Epidermal melanocyte (primary cell): ENCODE measurements at regions not wholly inside any gene's neighbourhood (a gene's known extent, or its start where the extent isn't known, plus 50 kb on each side); places are given as distances from the start of the nearest gene placed in this dataset.
"Not testable (repeated sequence)": the region's sequence is repeated elsewhere in the genome, so short reads cannot be mapped to it uniquely, and the experiment has no call there.

Experiments
- DNase-seq: peaks from one replicate; pipeline ENCODE4 v3.0.0; 2011; ENCODE audit warnings: low spot score; ENCODE audit not compliant: insufficient read length

GRCh38 chr12:72863671-72864070, 591.5 kb downstream of the TRHDE start:
- DNase-seq = no peak

- DNase-seq = no peak
These were observed 593.8 kb downstream of the TRHDE start for GRCh38 chr12:72865921-72866320.

GRCh38 chr12:72869024-72869423, 596.9 kb downstream of the TRHDE start:
- DNase-seq = no peak

DNA sequence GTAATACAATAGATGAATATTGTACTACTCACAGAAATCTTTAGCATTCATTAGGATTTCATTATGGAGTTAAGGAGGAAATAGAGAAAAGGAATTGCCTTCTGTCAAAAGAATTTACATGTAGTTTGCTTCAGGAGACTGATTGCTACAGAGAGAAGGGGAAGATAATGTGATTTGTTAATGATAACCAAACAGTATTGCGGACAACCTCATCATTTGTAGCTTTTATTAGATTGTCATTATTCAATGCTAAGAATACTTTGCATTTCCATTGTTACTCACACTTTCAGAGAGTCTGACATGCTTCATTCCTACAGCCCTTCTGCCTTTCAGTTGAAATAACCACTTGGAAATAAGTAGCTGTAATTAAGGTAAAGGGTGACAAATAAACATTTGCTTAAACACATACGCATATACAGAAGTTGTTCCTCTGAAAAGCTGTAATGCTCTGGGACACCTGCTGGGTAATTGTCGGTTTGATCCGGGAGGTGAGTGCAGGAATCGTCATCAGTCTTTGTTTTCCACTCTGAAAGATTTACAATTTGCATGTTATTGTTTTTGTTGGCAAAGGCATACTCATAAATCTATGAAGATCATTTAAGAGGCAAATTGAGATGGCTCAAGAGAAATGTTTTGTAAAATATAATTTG, 600.2 kb downstream of the TRHDE start:
- no peak for DNase-seq

- DNase-seq = no peak
These were observed 600.8 kb downstream of the TRHDE start for GRCh38 chr12:72872996-72873395.

DNA sequence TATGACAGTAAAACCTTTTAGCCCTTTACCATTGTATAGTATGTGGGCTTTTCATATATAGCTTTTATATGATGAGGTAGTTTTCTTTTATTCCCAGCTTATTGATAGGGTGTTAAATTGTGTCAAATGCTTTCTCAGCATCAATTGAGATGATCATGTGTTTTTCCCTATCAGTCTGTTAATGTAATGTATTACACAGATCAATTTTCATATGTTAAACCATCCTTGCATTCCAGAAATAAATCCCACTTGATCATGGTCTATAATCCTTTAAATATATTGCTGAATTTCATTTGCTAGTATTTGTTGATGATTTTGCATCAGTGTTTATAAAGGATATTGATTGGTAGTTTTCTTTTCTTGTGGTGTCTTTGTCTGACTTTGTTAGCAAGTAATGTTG, 603.9 kb downstream of the TRHDE start:
- no peak for DNase-seq

- no peak for DNase-seq
These were observed 616.5 kb downstream of the TRHDE start for GRCh38 chr12:72888693-72889092.

GRCh38 chr12:72889791-72890190, 617.6 kb downstream of the TRHDE start:
- DNase-seq = no peak

DNA sequence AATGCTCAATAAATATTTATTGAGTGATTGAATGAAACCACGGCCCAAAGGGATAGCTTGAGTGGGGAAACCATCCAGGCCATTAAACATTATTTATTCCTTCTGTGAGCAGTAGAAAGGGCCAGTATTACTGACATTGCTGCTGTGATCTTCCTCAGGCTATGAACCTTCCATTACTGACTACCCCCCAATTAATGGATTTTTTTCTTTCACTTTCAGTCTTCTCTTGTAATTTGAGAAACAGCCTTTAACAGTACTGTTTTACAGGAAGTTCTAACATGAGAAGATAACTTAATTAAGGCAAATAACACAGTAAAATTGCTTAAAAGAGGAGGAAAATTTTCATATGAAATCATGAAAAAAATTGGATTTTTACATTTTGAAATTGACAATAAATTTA, 629.5 kb downstream of the TRHDE start:
- no peak for DNase-seq

GRCh38 chr12:72925716-72926115, 653.5 kb downstream of the TRHDE start:
- no peak for DNase-seq

DNA sequence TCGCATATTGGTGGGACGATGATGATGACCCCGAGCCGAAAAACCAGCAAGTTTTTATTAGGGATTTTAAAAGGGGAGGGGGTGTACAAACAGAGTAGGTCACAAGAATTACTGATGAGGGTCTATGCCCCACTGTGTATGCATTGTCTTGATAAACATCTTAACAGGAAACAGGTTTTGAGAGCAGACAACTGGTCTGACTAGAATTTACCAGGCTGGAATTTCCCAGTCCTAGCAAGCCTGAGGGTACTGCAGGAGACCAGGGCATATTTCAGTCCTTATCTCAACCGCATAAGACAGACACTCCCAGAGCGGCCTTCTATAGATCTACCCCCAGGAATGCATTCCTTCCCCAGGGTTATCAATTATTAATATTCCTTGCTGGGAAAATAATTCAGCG, 659.7 kb downstream of the TRHDE start:
- not testable (repeated sequence) for DNase-seq

GRCh38 chr12:72937486-72937885, 665.3 kb downstream of the TRHDE start:
- no peak for DNase-seq

DNA sequence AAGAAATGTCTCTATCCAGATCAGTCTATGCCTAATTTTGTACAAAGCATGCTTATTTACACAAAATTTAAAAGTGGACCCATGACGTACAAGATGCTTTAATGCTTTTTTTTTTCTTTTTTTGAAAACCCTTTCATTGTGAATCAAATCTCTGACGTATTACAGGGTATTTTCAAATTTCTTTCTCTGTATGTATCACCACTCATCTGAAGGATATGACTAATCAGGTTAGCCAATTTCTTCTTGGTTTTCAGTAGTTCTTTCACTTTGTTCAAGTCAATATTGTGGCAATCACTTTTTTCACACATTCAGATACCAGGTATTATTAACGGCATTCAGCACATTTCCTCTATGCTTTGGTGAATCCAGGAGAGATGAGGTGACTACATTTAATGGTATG, 685.3 kb downstream of the TRHDE start:
- no peak for DNase-seq

DNA sequence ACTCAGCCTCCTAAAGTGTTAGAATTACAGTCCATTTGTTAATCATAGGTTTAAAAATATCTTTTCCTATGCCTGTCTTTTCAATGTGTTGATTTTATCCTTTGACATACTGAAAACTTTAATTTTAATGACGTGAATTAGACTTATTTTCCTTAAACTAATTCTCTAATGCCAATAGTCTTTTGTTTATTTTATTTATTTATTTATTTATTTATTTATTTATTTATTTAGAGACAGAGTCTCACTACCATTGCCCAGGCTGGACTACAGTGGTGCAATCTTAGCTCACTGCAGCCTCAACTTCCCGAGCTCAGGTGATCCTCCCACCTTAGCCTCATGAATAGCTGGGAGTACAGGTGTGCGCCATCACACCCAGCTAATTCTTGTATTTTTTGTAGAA, 694.5 kb downstream of the TRHDE start:
- DNase-seq = no peak

- no peak for DNase-seq
These were observed 702.9 kb downstream of the TRHDE start for GRCh38 chr12:72974954-72975555.

DNA sequence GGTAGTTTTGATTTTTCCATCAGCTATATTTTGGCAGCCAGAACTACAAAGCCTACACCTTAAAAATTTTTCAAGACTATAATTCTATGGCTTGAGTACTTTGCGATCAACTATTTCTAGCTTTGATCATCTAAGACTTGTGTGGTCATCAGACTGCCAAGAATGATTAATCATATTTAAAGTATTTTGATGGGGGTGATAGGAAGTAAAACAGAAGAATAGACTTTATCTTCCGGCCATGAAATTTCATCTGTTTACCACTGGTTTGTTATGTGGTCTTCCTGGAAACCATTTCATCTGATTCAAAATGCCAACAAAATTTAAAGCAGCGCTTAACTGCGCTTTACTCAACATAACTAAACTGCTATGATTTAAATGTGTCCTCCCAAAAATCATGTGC, 706.8 kb downstream of the TRHDE start:
- DNase-seq = no peak

GRCh38 chr12:72982356-72982755, 710.2 kb downstream of the TRHDE start:
- DNase-seq = no peak

DNA sequence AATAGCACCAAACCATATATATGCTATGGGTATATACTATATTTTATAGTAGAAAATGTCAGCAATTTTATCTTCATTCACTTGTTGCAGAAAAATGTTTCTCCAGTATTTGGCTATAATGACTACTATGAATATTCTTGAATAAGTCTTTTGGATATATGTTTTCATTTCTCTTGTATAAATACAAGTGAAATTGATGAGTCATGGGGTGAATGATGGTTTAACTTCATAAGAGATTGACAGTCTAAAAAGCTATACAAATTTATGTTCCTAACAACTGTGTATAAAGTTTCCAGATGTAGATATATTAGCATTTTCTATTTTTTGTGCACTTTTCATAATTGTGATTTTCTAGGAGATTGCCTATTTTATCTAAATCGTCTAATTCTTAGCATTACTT, 714.8 kb downstream of the TRHDE start:
- DNase-seq = no peak

DNA sequence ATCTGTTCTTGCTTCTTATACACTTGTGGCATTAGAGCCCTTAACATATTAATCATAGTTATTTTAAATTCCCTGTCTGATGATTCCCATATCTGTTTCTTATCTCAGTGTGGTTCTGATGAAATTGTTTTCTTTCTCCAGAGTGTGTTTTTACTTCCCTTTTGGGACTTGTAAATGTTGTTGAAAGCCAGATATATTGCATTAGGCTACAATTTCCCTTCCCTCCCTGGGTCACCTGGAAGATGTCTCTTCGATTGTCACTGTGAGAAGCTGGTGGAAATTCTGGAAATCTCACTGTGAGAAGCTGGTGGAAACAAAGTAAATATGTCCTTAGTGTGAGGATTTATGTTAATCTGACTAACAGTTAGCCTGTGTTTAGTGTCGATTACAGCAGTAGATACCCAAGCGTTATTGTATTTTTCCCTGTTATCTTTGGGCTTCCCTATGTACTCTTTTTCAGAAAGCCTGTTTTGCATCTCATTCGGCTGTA, 717.3 kb downstream of the TRHDE start:
- no peak for DNase-seq

GRCh38 chr12:72995029-72995428, 722.9 kb downstream of the TRHDE start:
- not testable (repeated sequence) for DNase-seq

- DNase-seq = no peak
These were observed 723.4 kb downstream of the TRHDE start for GRCh38 chr12:72995616-72996015.

DNA sequence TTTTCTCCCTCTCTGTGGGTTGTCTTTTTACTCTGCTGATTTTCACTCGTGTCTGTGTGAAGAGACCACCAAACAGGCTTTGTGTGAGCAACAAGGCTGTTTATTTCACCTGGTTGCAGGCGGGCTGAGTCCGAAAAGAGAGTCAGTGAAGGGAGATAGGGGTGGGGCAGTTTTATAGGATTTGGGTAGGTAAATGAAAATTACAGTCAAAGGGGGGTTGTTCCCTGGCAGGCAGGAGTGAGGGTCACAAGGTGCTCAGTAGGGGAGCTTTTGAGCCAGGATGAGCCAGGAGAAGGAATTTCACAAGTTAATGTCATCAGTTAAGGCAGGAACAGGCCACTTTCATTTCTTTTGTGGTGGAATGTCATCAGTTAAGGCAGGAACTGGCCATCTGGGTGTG, 729.6 kb downstream of the TRHDE start:
- DNase-seq = not testable (repeated sequence)

GRCh38 chr12:73002504-73002903, 730.3 kb downstream of the TRHDE start:
- DNase-seq = not testable (repeated sequence)
